ENCODE measurements at regions not wholly inside any gene's neighbourhood (a gene's known extent, or its start where the extent isn't known, plus 50 kb on each side); places are given as distances from the start of the nearest gene placed in this dataset.

DNA sequence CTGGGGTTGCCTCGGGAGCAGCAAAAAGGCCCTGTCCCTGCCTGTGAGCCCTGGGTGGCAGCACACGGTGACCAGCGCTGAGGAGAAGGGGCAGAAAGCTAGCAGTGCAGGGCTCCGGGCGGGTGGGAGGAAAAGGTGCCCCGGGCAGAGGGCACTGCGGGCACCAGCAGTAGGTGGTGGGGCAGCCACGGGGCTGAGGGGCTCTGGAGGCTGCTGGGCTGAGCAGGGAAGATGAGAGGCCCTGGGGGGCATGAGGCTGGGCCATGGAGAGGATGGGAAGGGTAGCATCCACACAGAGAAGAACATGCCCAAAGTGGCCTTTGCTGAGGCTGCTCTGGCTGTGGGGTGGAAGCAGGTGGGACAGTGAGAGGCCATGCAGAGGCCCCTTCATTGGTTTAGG is 67.5 kb upstream of the NKX1-1 start:
- Histone ChIP-seq H3K4me3 (ENCODE audit: low read length) (no peak overlapping the region), H3K27me3 (ENCODE audit: control insufficient read depth, insufficient read depth, low read length) (no peaks in the 10 kb centered on the region), H3K27ac (ENCODE audit: low read length) (no peak overlapping the region), H3K4me1 (ENCODE audit: control insufficient read depth, insufficient read depth, low read length) (no peaks in the 10 kb centered on the region), H3K9me3 (ENCODE audit: control insufficient read depth, insufficient read depth, low read length) (no peaks in the 10 kb centered on the region), H3K36me3 (ENCODE audit: control insufficient read depth, insufficient read depth, low read length) (no peaks in the 10 kb centered on the region)
- WGBS (ENCODE audit: insufficient coverage, insufficient read length), result no CpG with 5 or more reads among the region's 8 CpGs
- DNase-seq (ENCODE audit: low read depth, low spot score), result no peak

DNA sequence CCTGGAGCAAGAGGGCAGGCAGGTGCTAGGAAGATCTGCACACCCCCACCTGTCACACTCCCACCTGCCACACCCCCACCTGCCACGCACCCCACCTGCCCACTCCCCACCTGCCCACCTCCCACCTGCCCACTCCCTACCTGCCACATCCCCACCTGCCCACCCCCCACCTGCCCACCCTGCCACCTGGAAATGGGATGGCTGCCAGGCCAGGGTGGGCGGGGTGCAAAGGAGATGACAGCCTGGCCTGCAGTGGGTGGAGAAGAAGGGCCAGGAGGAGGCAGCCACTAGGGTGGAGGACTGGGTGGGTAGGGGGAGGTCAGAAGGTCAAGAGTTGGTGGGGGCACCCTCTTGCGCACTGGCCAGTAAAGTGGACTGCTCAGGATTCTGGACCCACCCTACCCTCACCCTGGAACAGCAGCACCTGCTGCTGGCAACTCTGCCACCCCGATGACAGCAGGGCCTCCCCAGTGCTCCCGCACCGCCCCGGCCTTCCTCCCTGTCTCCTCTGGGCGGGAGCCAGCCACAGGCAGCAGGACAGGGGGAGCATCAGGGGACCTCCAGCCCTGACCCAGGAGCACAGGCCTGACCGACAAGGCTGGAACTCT is 66.8 kb upstream of the NKX1-1 start:
- DNase-seq (ENCODE audit: low read depth, low spot score), result no peak
- no peaks in the 10 kb centered on the region for H3K36me3 ChIP-seq (ENCODE audit: control insufficient read depth, insufficient read depth, low read length)
- H3K27ac ChIP-seq (ENCODE audit: low read length), result no peak overlapping the region
- no peaks in the 10 kb centered on the region for H3K27me3 ChIP-seq (ENCODE audit: control insufficient read depth, insufficient read depth, low read length)
- H3K4me1 ChIP-seq (ENCODE audit: control insufficient read depth, insufficient read depth, low read length), result no peaks in the 10 kb centered on the region
- no peak overlapping the region for H3K4me3 ChIP-seq (ENCODE audit: low read length)
- H3K9me3 ChIP-seq (ENCODE audit: control insufficient read depth, insufficient read depth, low read length), result no peaks in the 10 kb centered on the region
- WGBS (ENCODE audit: insufficient coverage, insufficient read length), result no CpG with 5 or more reads among the region's 9 CpGs

GRCh38 chr4:1472148-1472797 is 66.0 kb upstream of the NKX1-1 start:
- H3K4me1 ChIP-seq (ENCODE audit: control insufficient read depth, insufficient read depth, low read length), result no peaks in the 10 kb centered on the region
- WGBS (ENCODE audit: insufficient coverage, insufficient read length), result no CpG with 5 or more reads among the region's 58 CpGs
- no peaks in the 10 kb centered on the region for H3K27me3 ChIP-seq (ENCODE audit: control insufficient read depth, insufficient read depth, low read length)
- no peak for DNase-seq (ENCODE audit: low read depth, low spot score)
- H3K9me3 ChIP-seq (ENCODE audit: control insufficient read depth, insufficient read depth, low read length), result no peaks in the 10 kb centered on the region
- no peak overlapping the region for H3K27ac ChIP-seq (ENCODE audit: low read length)
- H3K4me3 ChIP-seq (ENCODE audit: low read length), result no peak overlapping the region; the same call in 1 of the 2 replicates
- H3K36me3 ChIP-seq (ENCODE audit: control insufficient read depth, insufficient read depth, low read length), result no peaks in the 10 kb centered on the region

DNA sequence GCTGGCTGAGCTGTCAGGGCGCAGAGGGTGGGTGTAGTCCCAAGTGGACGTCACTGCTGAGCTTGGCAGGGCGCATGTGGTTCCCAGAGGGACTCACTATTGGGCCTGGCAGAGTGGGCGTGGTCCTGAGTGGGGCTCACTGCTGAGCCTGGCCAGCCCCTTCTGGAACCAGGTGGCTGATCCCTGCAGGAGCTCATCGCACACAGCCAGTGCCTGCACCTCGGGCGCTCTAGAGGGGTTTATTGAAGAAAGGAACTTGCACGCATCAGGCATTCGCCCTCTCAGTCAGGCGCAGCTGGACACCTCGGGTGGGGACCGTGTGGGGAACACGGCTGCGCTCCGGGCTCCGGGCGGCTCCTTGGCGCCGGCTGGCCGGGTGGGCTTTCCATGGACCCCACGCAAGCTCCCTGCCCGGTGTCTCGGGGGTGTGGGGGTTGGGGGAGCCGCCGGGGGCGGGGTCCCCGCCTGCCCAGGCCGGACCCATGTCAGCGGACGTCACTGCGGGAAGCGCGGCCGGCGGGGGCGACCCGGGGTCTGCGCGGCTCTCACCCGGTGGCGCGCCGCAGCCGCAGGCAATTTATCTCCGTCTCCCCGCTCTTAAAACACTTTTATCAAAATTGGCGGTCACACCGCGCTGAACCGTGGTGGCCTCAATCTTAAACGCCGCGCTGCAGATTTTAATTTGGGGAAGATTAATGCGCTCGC is 65.4 kb upstream of the NKX1-1 start:
- Histone ChIP-seq H3K4me1 (ENCODE audit: control insufficient read depth, insufficient read depth, low read length) (no peaks in the 10 kb centered on the region), H3K27ac (ENCODE audit: low read length) (no peak overlapping the region), H3K36me3 (ENCODE audit: control insufficient read depth, insufficient read depth, low read length) (no peaks in the 10 kb centered on the region), H3K27me3 (ENCODE audit: control insufficient read depth, insufficient read depth, low read length) (no peaks in the 10 kb centered on the region), H3K4me3 (ENCODE audit: low read length) (no peak overlapping the region), H3K9me3 (ENCODE audit: control insufficient read depth, insufficient read depth, low read length) (no peaks in the 10 kb centered on the region)
- WGBS (ENCODE audit: insufficient coverage, insufficient read length), result no CpG with 5 or more reads among the region's 55 CpGs
- DNase-seq (ENCODE audit: low read depth, low spot score), result no peak

DNA sequence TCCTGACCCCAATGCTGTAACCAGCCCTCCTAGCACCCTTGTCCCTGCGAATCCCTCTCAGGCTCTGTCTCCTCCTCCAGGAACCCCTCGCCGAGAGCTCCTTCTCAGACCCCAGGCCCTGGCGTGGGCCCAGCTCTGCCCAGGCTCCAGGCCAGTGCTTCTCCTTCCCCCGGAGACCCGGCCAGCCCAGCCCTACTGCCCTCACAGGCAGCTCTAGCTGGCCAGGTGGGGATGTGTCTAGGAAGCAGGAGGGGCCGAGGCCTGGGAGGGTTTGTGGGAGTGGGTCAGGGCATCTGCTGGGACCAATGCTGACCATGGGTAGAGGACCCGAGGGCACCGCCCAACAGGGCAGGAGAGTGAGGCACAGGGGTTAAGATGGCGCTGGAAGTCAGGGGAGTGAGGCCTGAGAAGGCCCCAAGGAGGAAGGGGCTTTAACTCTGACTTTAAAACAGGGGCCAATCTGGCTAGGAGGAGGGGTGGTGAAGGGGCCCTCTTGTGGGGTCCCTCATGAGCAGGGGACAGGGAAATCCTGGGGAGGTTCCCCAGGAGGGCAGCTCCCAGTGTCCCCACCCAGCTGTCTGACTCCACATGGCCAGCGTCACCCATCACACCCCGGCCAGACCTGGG is 64.7 kb upstream of the NKX1-1 start:
- no peak for DNase-seq (ENCODE audit: low read depth, low spot score)
- H3K9me3 ChIP-seq (ENCODE audit: control insufficient read depth, insufficient read depth, low read length), result no peaks in the 10 kb centered on the region
- WGBS (ENCODE audit: insufficient coverage, insufficient read length), result no CpG with 5 or more reads among the region's 12 CpGs
- H3K4me1 ChIP-seq (ENCODE audit: control insufficient read depth, insufficient read depth, low read length), result no peaks in the 10 kb centered on the region
- no peaks in the 10 kb centered on the region for H3K27me3 ChIP-seq (ENCODE audit: control insufficient read depth, insufficient read depth, low read length)
- no peak overlapping the region for H3K4me3 ChIP-seq (ENCODE audit: low read length)
- H3K36me3 ChIP-seq (ENCODE audit: control insufficient read depth, insufficient read depth, low read length), result no peaks in the 10 kb centered on the region
- no peak overlapping the region for H3K27ac ChIP-seq (ENCODE audit: low read length)

GRCh38 chr4:1470393-1470670 is 64.1 kb upstream of the NKX1-1 start:
- Histone ChIP-seq H3K9me3 (ENCODE audit: control insufficient read depth, insufficient read depth, low read length) (no peaks in the 10 kb centered on the region), H3K27ac (ENCODE audit: low read length) (no peak overlapping the region), H3K36me3 (ENCODE audit: control insufficient read depth, insufficient read depth, low read length) (no peaks in the 10 kb centered on the region), H3K4me1 (ENCODE audit: control insufficient read depth, insufficient read depth, low read length) (no peaks in the 10 kb centered on the region), H3K27me3 (ENCODE audit: control insufficient read depth, insufficient read depth, low read length) (no peaks in the 10 kb centered on the region), H3K4me3 (ENCODE audit: low read length) (no peak overlapping the region)
- no CpG with 5 or more reads among the region's 7 CpGs for WGBS (ENCODE audit: insufficient coverage, insufficient read length)
- DNase-seq (ENCODE audit: low read depth, low spot score), result no peak

DNA sequence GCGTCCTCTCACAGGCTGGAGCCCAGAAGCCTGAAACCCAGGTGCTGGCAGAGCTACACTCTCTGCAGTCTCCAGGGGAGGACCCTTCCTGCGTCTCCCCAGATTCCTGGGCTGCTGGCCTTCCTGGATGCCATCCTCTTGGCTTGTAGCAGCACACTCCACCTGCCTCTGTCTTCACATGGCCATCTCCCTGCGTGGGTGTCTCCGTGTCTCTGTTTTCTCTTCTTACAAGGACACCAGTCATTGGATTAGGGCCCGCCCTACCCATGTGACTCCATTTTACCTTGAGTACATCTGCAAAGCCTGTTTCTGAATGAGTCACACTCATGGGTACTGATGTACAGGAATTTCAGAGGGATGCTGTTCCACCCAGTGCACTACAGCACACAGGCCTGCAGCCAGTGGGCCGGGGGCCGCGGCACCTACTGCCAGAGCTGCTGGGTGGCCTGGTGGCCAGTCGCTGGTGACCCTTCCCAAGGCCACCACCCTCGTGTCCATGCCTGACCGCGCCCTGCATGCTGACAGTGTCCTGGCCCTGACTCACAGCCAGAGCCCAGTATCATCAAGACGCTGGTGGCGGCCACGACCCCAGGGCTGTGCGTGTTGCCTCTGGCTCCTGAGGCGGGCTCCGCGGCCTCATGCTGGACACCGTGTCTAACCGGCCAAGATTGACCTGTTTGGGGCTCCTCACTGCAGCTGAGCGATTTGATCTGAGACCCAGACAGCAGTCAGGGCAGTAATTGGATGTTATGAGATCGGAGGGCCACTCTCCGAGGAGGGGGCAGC is 63.6 kb upstream of the NKX1-1 start:
- no CpG with 5 or more reads among the region's 24 CpGs for WGBS (ENCODE audit: insufficient coverage, insufficient read length)
- DNase-seq (ENCODE audit: low read depth, low spot score), result no peak
- Histone ChIP-seq H3K4me3 (ENCODE audit: low read length) (no peak overlapping the region), H3K36me3 (ENCODE audit: control insufficient read depth, insufficient read depth, low read length) (no peaks in the 10 kb centered on the region), H3K27me3 (ENCODE audit: control insufficient read depth, insufficient read depth, low read length) (no peaks in the 10 kb centered on the region), H3K27ac (ENCODE audit: low read length) (no peak overlapping the region), H3K4me1 (ENCODE audit: control insufficient read depth, insufficient read depth, low read length) (no peaks in the 10 kb centered on the region), H3K9me3 (ENCODE audit: control insufficient read depth, insufficient read depth, low read length) (no peaks in the 10 kb centered on the region)

- Histone ChIP-seq H3K27me3 (ENCODE audit: control insufficient read depth, insufficient read depth, low read length) (no peaks in the 10 kb centered on the region), H3K4me1 (ENCODE audit: control insufficient read depth, insufficient read depth, low read length) (no peaks in the 10 kb centered on the region), H3K36me3 (ENCODE audit: control insufficient read depth, insufficient read depth, low read length) (no peaks in the 10 kb centered on the region), H3K9me3 (ENCODE audit: control insufficient read depth, insufficient read depth, low read length) (no peaks in the 10 kb centered on the region), H3K27ac (ENCODE audit: low read length) (no peak overlapping the region), H3K4me3 (ENCODE audit: low read length) (no peak overlapping the region)
- no peak for DNase-seq (ENCODE audit: low read depth, low spot score)
- no CpG with 5 or more reads among the region's 6 CpGs for WGBS (ENCODE audit: insufficient coverage, insufficient read length)
These were observed 62.8 kb upstream of the NKX1-1 start for GRCh38 chr4:1469043-1469442.

DNA sequence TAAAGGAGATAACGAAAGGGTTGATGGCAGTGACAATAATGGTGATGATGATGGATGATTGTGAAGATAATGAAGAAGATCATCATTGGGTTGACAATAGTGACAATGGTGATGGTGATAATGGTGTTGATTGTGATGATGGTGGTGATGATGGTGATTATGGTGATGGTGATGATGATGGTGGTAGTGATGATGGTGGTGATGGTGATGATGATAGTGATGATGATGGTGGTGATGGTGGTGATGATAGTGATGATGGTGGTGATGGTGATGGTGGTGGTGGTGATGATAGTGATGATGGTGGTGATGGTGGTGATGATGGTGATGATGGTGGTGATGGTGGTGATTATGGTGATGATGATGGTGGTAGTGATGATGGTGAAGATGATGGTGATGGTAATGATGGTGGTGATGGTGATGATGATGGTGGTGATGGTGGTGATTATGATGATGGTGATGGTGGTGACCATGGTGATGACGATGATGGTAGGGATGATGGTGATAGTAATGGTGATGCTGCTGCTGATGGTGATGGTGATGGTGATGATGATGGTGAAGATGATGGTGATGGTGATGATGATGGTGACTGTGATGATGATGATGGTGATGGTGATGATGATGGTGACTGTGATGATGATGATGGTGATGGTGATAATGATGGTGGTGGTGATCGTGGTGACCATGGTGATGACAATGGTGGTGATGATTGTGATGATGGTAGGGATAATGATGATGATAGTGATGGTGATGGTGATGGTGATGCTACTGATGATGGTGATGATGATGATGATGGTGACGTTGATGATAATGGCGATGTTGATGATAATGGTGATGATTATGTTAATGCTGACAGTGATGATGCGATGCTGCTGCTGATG is 61.6 kb upstream of the NKX1-1 start:
- no peak overlapping the region for H3K4me3 ChIP-seq (ENCODE audit: low read length)
- H3K9me3 ChIP-seq (ENCODE audit: control insufficient read depth, insufficient read depth, low read length), result no peaks in the 10 kb centered on the region
- no peaks in the 10 kb centered on the region for H3K27me3 ChIP-seq (ENCODE audit: control insufficient read depth, insufficient read depth, low read length)
- no peak overlapping the region for H3K27ac ChIP-seq (ENCODE audit: low read length)
- no peak for DNase-seq (ENCODE audit: low read depth, low spot score)
- WGBS (ENCODE audit: insufficient coverage, insufficient read length), result 100% methylated on average over 3 of the region's 6 CpGs
- no peaks in the 10 kb centered on the region for H3K4me1 ChIP-seq (ENCODE audit: control insufficient read depth, insufficient read depth, low read length)
- H3K36me3 ChIP-seq (ENCODE audit: control insufficient read depth, insufficient read depth, low read length), result no peaks in the 10 kb centered on the region

DNA sequence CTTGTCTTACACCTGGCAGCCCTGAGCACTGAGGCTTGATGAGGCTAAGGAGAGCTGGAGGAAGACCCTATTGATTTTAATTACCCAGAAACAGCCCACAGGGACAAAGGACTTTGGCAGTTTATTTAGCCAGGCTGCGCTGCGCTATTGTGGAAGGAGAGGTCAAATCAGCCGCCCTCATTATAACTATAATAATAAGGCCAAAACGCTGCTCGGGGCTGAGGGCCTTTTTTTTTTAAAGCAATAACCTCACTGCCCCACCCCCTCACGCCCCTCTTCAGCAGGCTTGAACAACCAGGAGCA is 60.6 kb upstream of the NKX1-1 start:
- no peak for DNase-seq (ENCODE audit: low read depth, low spot score)
- Histone ChIP-seq H3K36me3 (ENCODE audit: control insufficient read depth, insufficient read depth, low read length) (no peaks in the 10 kb centered on the region), H3K27me3 (ENCODE audit: control insufficient read depth, insufficient read depth, low read length) (no peaks in the 10 kb centered on the region), H3K4me3 (ENCODE audit: low read length) (no peak overlapping the region), H3K27ac (ENCODE audit: low read length) (no peak overlapping the region), H3K4me1 (ENCODE audit: control insufficient read depth, insufficient read depth, low read length) (no peaks in the 10 kb centered on the region), H3K9me3 (ENCODE audit: control insufficient read depth, insufficient read depth, low read length) (no peaks in the 10 kb centered on the region)
- no CpG with 5 or more reads among the region's 6 CpGs for WGBS (ENCODE audit: insufficient coverage, insufficient read length)

Data from iPS DF 6.9 (cell line).